Gastrocnemius medialis (tissue), 4 donors: ENCODE measurements at regions not wholly inside any gene's neighbourhood (a gene's known extent, or its start where the extent isn't known, plus 50 kb on each side); places are given as distances from the start of the nearest gene placed in this dataset.

Experiments used
- ATAC-seq, 2 donors: fragments of 150-250 bp; one replicate each; pipeline ENCODE4 v1.9.1; 2016
- DNase-seq, 2 donors: peaks; one replicate each; pipeline ENCODE4 v3.0.0-alpha.2; 2019
- H3K27ac ChIP-seq, 4 donors: fragments of 200-600 bp; sonication (generic); 1 replicate in 1 of 4; 2 replicates in 3 of 4; pipeline ENCODE4 v1.5.1; 2016 to 2018; ENCODE audit warnings: mild to moderate bottlenecking in 2 of 4, moderate library complexity in 1 of 4
- H3K27me3 ChIP-seq, 3 donors: fragments of 200-600 bp; sonication (generic) in 2 of 3; 1 replicate in 1 of 3; 2 replicates in 2 of 3; pipeline versions ENCODE4 v1.5.1 to v1.6.0; 2016 to 2019; ENCODE audit warnings: mild to moderate bottlenecking in 1 of 3, moderate library complexity in 1 of 3
- H3K36me3 ChIP-seq, 2 donors: fragments of 200-600 bp; sonication (generic) in 1 of 2; one replicate each; pipeline ENCODE4 v1.5.1; 2017 to 2018
- H3K4me1 ChIP-seq, 2 donors: fragments of 200-600 bp; sonication (generic) in 1 of 2; one replicate each; pipeline ENCODE4 v1.5.1; 2016 to 2017; ENCODE audit warnings: mild to moderate bottlenecking in 2 of 2
- H3K4me3 ChIP-seq, 4 donors: fragments of 200-600 bp; sonication (generic) in 3 of 4; 1 replicate in 1 of 4; 2 replicates in 3 of 4; pipeline ENCODE4 v1.5.1; 2016 to 2019; ENCODE audit warnings: mild to moderate bottlenecking in 2 of 4
- H3K9me3 ChIP-seq, 3 donors: fragments of 200-600 bp; sonication (generic) in 2 of 3; 1 replicate in 1 of 3; 2 replicates in 2 of 3; pipeline ENCODE4 v1.5.1; 2016 to 2019
- POLR2A ChIP-seq, 2 donors: fragments of 450-650 bp; IDR thresholded peaks; one replicate each; pipeline ENCODE4 v1.6.1; 2017; ENCODE audit warnings: antibody characterized with exemption in 2 of 2, mild to moderate bottlenecking in 2 of 2, moderate library complexity in 2 of 2
- in situ Hi-C, 4 donors: fragments of 200-750 bp; cut with MboI; loops; one replicate each; pipeline versions ENCODE4 v1.15.0 to v1.8.0; 2017; ENCODE audit warnings: low sequenced_read_pairs in 4 of 4
- intact Hi-C: fragments of 100-400 bp; cut with DNase I; formaldehyde crosslinking; loops from one replicate; pipeline ENCODE4 v1.15.1; 2023; ENCODE audit warnings: low total_unique reads
- TF ChIP-seq, protein P1 (sequence below), 5 experiments: fragments of 450-650 bp in 3 of 5; fragments of 200-600 bp in 2 of 5; sonication (generic) in 2 of 5; IDR thresholded peaks in 4 of 5; conservative IDR thresholded peaks in 1 of 5; 1 replicate in 4 of 5; 2 replicates in 1 of 5; pipeline ENCODE4 v1.5.1; 2016 to 2019; ENCODE audit warnings: antibody characterized with exemption in 5 of 5, mild to moderate bottlenecking in 3 of 5, moderate library complexity in 3 of 5

DNA sequence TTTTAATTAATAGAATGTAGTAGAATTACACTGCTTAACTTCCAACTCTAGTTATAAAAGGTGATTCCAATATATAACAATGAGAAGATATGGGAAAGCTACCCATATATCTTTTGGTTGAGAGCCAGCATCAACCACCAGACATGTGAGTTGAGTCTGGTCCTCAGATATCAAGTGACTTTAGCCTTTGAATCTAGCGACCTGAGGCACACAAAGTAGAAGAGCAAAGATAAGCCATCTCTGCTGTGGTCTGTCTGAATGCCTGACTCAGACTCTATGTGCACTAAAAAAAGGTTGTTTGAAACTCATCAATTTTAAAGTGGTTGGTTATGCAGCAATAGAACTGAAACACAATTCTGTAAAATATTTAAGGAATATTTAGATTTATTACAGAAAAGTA, 492.5 kb upstream of the SOX9 start:
- Histone ChIP-seq H3K4me1 (no peaks in the 10 kb centered on the region), H3K4me3 (no peak overlapping the region), H3K9me3 (no peaks in the 10 kb centered on the region), H3K27me3 (peaks cover 0 to 2% (median 0%) of the 10 kb centered on the region in 3 donors), H3K36me3 (no peaks in the 10 kb centered on the region), H3K27ac (no peak overlapping the region)
- in situ Hi-C loops (no loop called here), intact Hi-C loops (no loop called here)
- DNase-seq (no peak), ATAC-seq (no peak)
- no peak for TF ChIP-seq POLR2A (IDR thresholded peaks at IDR 0.05)
- TF ChIP-seq, protein P1, sequence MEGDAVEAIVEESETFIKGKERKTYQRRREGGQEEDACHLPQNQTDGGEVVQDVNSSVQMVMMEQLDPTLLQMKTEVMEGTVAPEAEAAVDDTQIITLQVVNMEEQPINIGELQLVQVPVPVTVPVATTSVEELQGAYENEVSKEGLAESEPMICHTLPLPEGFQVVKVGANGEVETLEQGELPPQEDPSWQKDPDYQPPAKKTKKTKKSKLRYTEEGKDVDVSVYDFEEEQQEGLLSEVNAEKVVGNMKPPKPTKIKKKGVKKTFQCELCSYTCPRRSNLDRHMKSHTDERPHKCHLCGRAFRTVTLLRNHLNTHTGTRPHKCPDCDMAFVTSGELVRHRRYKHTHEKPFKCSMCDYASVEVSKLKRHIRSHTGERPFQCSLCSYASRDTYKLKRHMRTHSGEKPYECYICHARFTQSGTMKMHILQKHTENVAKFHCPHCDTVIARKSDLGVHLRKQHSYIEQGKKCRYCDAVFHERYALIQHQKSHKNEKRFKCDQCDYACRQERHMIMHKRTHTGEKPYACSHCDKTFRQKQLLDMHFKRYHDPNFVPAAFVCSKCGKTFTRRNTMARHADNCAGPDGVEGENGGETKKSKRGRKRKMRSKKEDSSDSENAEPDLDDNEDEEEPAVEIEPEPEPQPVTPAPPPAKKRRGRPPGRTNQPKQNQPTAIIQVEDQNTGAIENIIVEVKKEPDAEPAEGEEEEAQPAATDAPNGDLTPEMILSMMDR (IDR thresholded peaks at IDR 0.05 in 4 of 5, conservative IDR thresholded peaks at IDR 0.05 in 1 of 5) = no peak

GRCh38 chr17:71631483-71631882, 489.3 kb upstream of the SOX9 start:
- in situ Hi-C loops = loop anchor here in 1 of 4 donors (10.0 kb wide), 1 partner anchor 57 kb away; no protein-coding TSS in a partner anchor
- ATAC-seq = no peak
- intact Hi-C loops = no loop called here
- Histone ChIP-seq H3K4me1 (no peaks in the 10 kb centered on the region), H3K36me3 (no peaks in the 10 kb centered on the region), H3K9me3 (no peaks in the 10 kb centered on the region), H3K4me3 (no peak overlapping the region), H3K27me3 (no peaks in the 10 kb centered on the region), H3K27ac (no peak overlapping the region)
- DNase-seq = no peak
- TF ChIP-seq POLR2A (IDR thresholded peaks at IDR 0.05) = no peak
- TF ChIP-seq, protein P1 (IDR thresholded peaks at IDR 0.05 in 4 of 5, conservative IDR thresholded peaks at IDR 0.05 in 1 of 5) = no peak

DNA sequence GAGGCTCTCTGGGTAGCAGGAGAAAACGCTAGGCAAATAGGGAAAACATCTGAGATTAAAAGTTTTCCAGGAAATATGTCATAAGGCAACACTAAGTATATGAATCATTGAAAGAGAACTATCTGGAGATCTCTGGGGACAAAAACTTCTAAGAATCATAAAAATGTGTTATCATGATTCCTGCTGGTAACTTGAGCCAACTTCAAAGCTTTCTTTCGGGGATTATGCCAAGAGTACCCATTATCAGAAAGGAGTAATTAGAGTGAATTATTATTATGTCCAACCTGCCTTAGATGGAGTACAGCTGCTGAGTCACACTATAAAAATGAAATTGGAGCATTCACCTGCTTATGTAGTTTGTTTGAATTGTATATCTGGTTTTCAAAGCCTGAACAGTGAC, 488.5 kb upstream of the SOX9 start:
- TF ChIP-seq POLR2A (IDR thresholded peaks at IDR 0.05) = no peak
- TF ChIP-seq, protein P1 (IDR thresholded peaks at IDR 0.05 in 4 of 5, conservative IDR thresholded peaks at IDR 0.05 in 1 of 5) = no peak
- no peaks in the 10 kb centered on the region for H3K9me3 ChIP-seq
- intact Hi-C loops (no loop called here), in situ Hi-C loops (loop anchor here in 1 of 4 donors (10.0 kb wide), 1 partner anchor 58 kb away; no protein-coding TSS in a partner anchor)
- no peaks in the 10 kb centered on the region for H3K36me3 ChIP-seq
- H3K27ac ChIP-seq = no peak overlapping the region
- no peak overlapping the region for H3K4me3 ChIP-seq
- no peak for ATAC-seq
- DNase-seq = no peak
- H3K4me1 ChIP-seq = no peaks in the 10 kb centered on the region
- H3K27me3 ChIP-seq = no peaks in the 10 kb centered on the region

- Histone ChIP-seq H3K4me1 (no peaks in the 10 kb centered on the region), H3K4me3 (no peak overlapping the region), H3K36me3 (no peaks in the 10 kb centered on the region), H3K27ac (no peak overlapping the region), H3K9me3 (no peaks in the 10 kb centered on the region), H3K27me3 (no peaks in the 10 kb centered on the region)
- TF ChIP-seq, protein P1 (IDR thresholded peaks at IDR 0.05 in 4 of 5, conservative IDR thresholded peaks at IDR 0.05 in 1 of 5) = no peak
- TF ChIP-seq POLR2A (IDR thresholded peaks at IDR 0.05) = no peak
- in situ Hi-C loops = loop anchor here in 1 of 4 donors (10.0 kb wide), 1 partner anchor 59 kb away; no protein-coding TSS in a partner anchor
- DNase-seq (no peak), ATAC-seq (no peak)
- intact Hi-C loops = no loop called here
Measured at GRCh38 chr17:71633391-71633849, 487.4 kb upstream of the SOX9 start.

GRCh38 chr17:71634376-71634775, 486.4 kb upstream of the SOX9 start:
- intact Hi-C loops = no loop called here
- DNase-seq (no peak), ATAC-seq (no peak)
- H3K4me1 ChIP-seq = no peaks in the 10 kb centered on the region
- peaks cover 0 to 2% (median 0%) of the 10 kb centered on the region in 3 donors for H3K27me3 ChIP-seq
- H3K36me3 ChIP-seq = no peaks in the 10 kb centered on the region
- TF ChIP-seq POLR2A (IDR thresholded peaks at IDR 0.05) = no peak
- TF ChIP-seq, protein P1 (IDR thresholded peaks at IDR 0.05 in 4 of 5, conservative IDR thresholded peaks at IDR 0.05 in 1 of 5) = no peak
- no peak overlapping the region for H3K27ac ChIP-seq
- in situ Hi-C loops = loop anchor here in 1 of 4 donors (10.0 kb wide), 1 partner anchor 60 kb away; no protein-coding TSS in a partner anchor
- no peaks in the 10 kb centered on the region for H3K9me3 ChIP-seq
- H3K4me3 ChIP-seq = no peak overlapping the region
